Thyroid gland (tissue), 4 donors: ENCODE measurements at regions not wholly inside any gene's neighbourhood (a gene's known extent, or its start where the extent isn't known, plus 50 kb on each side); places are given as distances from the start of the nearest gene placed in this dataset.

ENCODE experiments used
- POLR2A ChIP-seq, 2 donors: fragments of 450-650 bp; IDR thresholded peaks; one replicate each; pipeline ENCODE4 v1.6.1; 2017; ENCODE audit warnings: antibody characterized with exemption in 2 of 2, mild to moderate bottlenecking in 2 of 2, moderate library complexity in 1 of 2
- TF ChIP-seq, protein P1 (sequence below), 6 experiments: fragments of 200-600 bp in 3 of 6; fragments of 450-650 bp in 3 of 6; sonication (generic) in 3 of 6; IDR thresholded peaks; one replicate each; pipeline ENCODE4 v1.5.1; 2016 to 2019; ENCODE audit warnings: antibody characterized with exemption in 6 of 6, mild to moderate bottlenecking in 2 of 6, inconsistent platforms in 1 of 6, moderate library complexity in 1 of 6

DNA sequence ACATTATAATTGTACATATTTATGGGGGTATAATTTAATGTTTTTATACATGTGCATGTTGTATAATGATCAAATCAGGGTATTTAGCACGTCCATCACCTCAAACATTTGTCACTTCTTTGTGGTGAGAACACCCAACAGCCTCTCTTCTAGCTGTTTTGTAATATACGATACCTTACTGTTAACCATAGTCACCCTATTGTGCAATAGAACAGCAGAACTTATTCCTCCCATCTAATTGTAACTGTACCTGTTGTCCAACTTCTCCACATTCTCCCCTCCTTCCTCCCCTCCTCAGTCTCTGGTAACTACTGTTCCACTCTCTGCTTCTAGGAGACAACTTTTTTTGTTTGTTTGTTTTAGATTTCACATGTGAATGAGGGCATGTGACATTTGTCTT, 197.0 kb upstream of the PKP2 start:
- no peak for TF ChIP-seq POLR2A (IDR thresholded peaks at IDR 0.05)
- TF ChIP-seq, protein P1, sequence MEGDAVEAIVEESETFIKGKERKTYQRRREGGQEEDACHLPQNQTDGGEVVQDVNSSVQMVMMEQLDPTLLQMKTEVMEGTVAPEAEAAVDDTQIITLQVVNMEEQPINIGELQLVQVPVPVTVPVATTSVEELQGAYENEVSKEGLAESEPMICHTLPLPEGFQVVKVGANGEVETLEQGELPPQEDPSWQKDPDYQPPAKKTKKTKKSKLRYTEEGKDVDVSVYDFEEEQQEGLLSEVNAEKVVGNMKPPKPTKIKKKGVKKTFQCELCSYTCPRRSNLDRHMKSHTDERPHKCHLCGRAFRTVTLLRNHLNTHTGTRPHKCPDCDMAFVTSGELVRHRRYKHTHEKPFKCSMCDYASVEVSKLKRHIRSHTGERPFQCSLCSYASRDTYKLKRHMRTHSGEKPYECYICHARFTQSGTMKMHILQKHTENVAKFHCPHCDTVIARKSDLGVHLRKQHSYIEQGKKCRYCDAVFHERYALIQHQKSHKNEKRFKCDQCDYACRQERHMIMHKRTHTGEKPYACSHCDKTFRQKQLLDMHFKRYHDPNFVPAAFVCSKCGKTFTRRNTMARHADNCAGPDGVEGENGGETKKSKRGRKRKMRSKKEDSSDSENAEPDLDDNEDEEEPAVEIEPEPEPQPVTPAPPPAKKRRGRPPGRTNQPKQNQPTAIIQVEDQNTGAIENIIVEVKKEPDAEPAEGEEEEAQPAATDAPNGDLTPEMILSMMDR (IDR thresholded peaks at IDR 0.05), result no peak
